Cardiac muscle cell (in vitro differentiated cells and primary cell): ENCODE measurements at regions not wholly inside any gene's neighbourhood (a gene's known extent, or its start where the extent isn't known, plus 50 kb on each side); places are given as distances from the start of the nearest gene placed in this dataset.

Source experiments
- DNase-seq, 2 donors: peaks; one replicate each; pipeline versions ENCODE4 v3.0.0 to v3.0.0-alpha.2; 2010 to 2017; ENCODE audit warnings: low read depth in 1 of 2, low spot score in 1 of 2
- H3K27ac ChIP-seq: fragments of 200-600 bp; sonication (generic); 2 replicates; pipeline ENCODE4 v1.5.1; 2016
- H3K27me3 ChIP-seq: fragments of 200-600 bp; sonication (generic); 2 replicates; pipeline ENCODE4 v1.6.0; 2016; ENCODE audit warnings: control low read depth
- H3K36me3 ChIP-seq: fragments of 200-600 bp; sonication (generic); 2 replicates; pipeline ENCODE4 v1.5.1; 2016; ENCODE audit warnings: control low read depth
- H3K4me1 ChIP-seq: fragments of 200-600 bp; sonication (generic); 2 replicates; pipeline ENCODE4 v1.8.1; 2017; ENCODE audit warnings: low read depth, mild to moderate bottlenecking, mixed run types
- H3K4me3 ChIP-seq: fragments of 200-600 bp; sonication (generic); 2 replicates; pipeline ENCODE4 v1.5.1; 2016; ENCODE audit warnings: mild to moderate bottlenecking
- H3K9me3 ChIP-seq: fragments of 200-600 bp; sonication (generic); 2 replicates; pipeline ENCODE4 v1.5.1; 2017; ENCODE audit warnings: low read depth, mild to moderate bottlenecking, control low read depth
- TF ChIP-seq, protein P1 (sequence below): IDR thresholded peaks from 2 replicates; pipeline ENCODE4 v1.5.1; 2012; ENCODE audit warnings: low read depth, mild to moderate bottlenecking, low read length

DNA sequence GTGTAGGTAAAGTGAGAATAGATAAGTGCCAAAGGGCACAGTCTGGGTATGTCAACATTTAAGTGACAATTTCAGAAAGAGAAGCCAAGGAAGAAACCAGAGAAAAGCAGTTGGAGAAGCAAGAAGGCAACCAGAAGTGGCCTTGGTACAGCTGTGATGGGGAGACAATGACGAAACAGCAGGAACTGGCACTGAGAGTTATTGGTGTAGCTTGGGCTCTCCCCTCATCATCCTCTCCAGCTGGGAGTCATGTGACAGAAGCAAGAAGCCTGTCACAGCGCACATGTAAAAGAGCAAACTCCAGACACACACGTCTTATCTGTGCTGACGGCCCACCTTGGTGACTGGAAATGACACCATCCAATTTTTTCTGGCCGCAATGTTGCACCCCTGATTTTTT lies 203.3 kb upstream of the NUDT4 start:
- Histone ChIP-seq H3K4me3 (no peak overlapping the region), H3K27ac (peak overlapping the region; percentile 41), H3K4me1 (peaks cover 31% of the 10 kb centered on the region), H3K27me3 (no peaks in the 10 kb centered on the region), H3K9me3 (no peaks in the 10 kb centered on the region), H3K36me3 (no peaks in the 10 kb centered on the region)
- no peak for DNase-seq
- TF ChIP-seq, protein P1, sequence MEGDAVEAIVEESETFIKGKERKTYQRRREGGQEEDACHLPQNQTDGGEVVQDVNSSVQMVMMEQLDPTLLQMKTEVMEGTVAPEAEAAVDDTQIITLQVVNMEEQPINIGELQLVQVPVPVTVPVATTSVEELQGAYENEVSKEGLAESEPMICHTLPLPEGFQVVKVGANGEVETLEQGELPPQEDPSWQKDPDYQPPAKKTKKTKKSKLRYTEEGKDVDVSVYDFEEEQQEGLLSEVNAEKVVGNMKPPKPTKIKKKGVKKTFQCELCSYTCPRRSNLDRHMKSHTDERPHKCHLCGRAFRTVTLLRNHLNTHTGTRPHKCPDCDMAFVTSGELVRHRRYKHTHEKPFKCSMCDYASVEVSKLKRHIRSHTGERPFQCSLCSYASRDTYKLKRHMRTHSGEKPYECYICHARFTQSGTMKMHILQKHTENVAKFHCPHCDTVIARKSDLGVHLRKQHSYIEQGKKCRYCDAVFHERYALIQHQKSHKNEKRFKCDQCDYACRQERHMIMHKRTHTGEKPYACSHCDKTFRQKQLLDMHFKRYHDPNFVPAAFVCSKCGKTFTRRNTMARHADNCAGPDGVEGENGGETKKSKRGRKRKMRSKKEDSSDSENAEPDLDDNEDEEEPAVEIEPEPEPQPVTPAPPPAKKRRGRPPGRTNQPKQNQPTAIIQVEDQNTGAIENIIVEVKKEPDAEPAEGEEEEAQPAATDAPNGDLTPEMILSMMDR, result no peak

DNA sequence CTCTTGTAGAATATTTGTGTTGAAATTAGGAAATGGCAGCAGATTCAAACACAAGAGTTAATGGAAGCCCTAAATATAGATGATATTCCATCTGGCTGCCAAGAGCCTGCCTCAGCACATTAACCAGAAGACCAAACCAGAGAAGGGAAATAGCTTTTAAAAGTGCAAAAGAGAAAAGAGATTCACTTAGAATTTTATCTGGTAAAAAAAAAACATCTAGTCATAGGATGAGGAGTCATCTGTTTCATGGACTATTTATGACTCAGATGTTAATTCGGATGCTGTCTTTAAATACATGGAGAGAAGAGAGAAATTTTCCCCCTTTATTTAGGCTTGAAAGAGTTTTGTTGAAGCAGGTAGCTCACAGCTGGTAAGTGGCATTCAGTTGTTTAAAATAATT lies 201.6 kb upstream of the NUDT4 start:
- TF ChIP-seq, protein P1, result no peak
- DNase-seq, result peak in 1 of 2 donors; percentile 55
- peak overlapping the region; percentile 92 for H3K27ac ChIP-seq

GRCh38 chr12:93176610-93177126 lies 201.1 kb upstream of the NUDT4 start:
- no peaks in the 10 kb centered on the region for H3K27me3 ChIP-seq
- H3K9me3 ChIP-seq, result no peaks in the 10 kb centered on the region
- H3K4me3 ChIP-seq, result no peak overlapping the region
- H3K36me3 ChIP-seq, result no peaks in the 10 kb centered on the region
- DNase-seq, result no peak
- peaks cover 31% of the 10 kb centered on the region for H3K4me1 ChIP-seq
- TF ChIP-seq, protein P1, result no peak
- H3K27ac ChIP-seq, result peak overlapping the region; percentile 92

More for the DNA sequence above, 201.6 kb upstream of the NUDT4 start:
- Histone ChIP-seq H3K27me3 (no peaks in the 10 kb centered on the region), H3K4me1 (peaks cover 31% of the 10 kb centered on the region), H3K9me3 (no peaks in the 10 kb centered on the region), H3K4me3 (no peak overlapping the region), H3K36me3 (no peaks in the 10 kb centered on the region)

DNA sequence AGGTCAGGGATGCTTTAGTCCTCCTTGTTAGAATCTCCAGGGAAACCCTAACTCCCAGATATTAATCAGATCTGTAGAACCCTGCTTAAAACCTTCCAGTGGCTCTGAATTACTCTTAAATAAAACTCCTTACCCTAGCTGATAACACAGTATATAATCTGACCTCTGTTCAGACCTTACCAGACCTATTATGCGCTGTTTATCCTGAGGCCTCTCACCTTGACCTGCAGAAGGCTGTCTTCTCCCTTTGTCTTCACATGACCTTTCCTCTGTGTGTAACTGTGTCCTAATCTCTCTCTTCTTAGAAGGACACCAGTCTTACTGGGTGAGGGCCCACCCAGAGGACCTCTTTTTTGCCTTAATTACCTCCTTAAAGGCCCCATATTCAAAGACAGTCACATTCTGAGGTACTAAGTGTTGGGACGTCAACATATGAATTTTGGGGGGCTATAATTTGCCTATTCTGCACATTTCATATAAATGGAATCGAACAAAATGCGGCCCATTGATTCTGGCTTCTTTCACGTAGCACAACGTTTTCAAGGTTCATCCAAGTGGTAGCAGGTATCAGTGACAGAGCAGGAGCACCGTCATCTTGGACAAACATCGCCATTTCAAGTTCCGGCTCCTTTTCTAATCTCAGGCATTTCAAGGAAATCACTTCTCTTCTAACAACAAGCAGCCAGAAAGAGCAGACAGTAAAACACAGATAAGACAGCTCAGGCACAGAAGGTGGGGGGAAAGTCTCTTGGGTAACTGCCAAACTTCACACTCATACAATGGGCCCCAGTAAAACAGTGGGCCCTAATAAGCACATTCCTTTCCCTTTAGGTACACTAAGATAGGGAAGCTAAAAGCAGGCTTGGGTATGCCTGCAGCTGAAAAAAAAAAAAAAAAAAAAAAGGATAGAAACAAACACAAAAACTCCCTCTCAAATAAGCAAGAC lies 200.2 kb upstream of the NUDT4 start:
- Histone ChIP-seq H3K27ac (peak overlapping the region; percentile 92), H3K4me1 (peaks cover 31% of the 10 kb centered on the region), H3K27me3 (no peaks in the 10 kb centered on the region), H3K4me3 (no peak overlapping the region), H3K9me3 (no peaks in the 10 kb centered on the region), H3K36me3 (no peaks in the 10 kb centered on the region)
- TF ChIP-seq, protein P1, result no peak
- peak; percentile 68 to 85 for DNase-seq

GRCh38 chr12:93178154-93178878 lies 199.4 kb upstream of the NUDT4 start:
- no peaks in the 10 kb centered on the region for H3K9me3 ChIP-seq
- TF ChIP-seq, protein P1, result no peak
- H3K27me3 ChIP-seq, result no peaks in the 10 kb centered on the region
- peak overlapping the region; percentile 92 for H3K27ac ChIP-seq
- H3K36me3 ChIP-seq, result no peaks in the 10 kb centered on the region
- no peak overlapping the region for H3K4me3 ChIP-seq
- DNase-seq, result no peak
- H3K4me1 ChIP-seq, result peaks cover 31% of the 10 kb centered on the region
